Fibroblast of villous mesenchyme (primary cell): ENCODE measurements at regions not wholly inside any gene's neighbourhood (a gene's known extent, or its start where the extent isn't known, plus 50 kb on each side); places are given as distances from the start of the nearest gene placed in this dataset.
"Not testable (repeated sequence)": the region's sequence is repeated elsewhere in the genome, so short reads cannot be mapped to it uniquely, and the experiment has no call there.

Experiments
- DNase-seq: peaks from one replicate; pipeline ENCODE4 v3.0.0-alpha.2; 2010; ENCODE audit warnings: low read depth
- H3K4me3 ChIP-seq: 2 replicates; pipeline ENCODE4 v1.5.1; 2011; ENCODE audit warnings: low read depth, mild to moderate bottlenecking, low read length
- TF ChIP-seq, protein P1 (sequence below): IDR thresholded peaks from 2 replicates; pipeline ENCODE4 v1.5.1; 2012; ENCODE audit warnings: low read depth, mild to moderate bottlenecking, low read length; ENCODE audit not compliant: insufficient read depth

DNA sequence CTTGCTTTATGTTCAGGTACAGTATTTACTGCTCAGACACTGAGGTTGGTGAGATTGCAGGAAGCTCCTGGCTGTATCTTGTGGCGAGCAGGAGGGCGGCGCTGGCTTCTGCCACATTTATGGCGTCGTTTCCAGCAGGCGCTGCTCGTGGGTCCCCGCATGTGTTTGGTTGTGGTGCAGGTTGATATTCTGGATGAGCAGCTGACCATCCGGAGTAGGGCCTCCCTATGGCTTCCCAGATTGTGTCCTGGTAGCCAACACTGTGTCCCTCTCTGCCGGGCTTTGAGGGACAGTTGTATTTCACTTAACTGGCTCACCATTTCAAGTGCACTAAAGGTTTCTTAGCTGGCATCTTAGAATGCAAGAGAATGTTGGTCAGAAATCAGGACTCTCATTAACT, 386.5 kb upstream of the TPM1 start:
- TF ChIP-seq, protein P1, sequence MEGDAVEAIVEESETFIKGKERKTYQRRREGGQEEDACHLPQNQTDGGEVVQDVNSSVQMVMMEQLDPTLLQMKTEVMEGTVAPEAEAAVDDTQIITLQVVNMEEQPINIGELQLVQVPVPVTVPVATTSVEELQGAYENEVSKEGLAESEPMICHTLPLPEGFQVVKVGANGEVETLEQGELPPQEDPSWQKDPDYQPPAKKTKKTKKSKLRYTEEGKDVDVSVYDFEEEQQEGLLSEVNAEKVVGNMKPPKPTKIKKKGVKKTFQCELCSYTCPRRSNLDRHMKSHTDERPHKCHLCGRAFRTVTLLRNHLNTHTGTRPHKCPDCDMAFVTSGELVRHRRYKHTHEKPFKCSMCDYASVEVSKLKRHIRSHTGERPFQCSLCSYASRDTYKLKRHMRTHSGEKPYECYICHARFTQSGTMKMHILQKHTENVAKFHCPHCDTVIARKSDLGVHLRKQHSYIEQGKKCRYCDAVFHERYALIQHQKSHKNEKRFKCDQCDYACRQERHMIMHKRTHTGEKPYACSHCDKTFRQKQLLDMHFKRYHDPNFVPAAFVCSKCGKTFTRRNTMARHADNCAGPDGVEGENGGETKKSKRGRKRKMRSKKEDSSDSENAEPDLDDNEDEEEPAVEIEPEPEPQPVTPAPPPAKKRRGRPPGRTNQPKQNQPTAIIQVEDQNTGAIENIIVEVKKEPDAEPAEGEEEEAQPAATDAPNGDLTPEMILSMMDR, result no peak
- no peak for DNase-seq
- H3K4me3 ChIP-seq, result no peak overlapping the region

GRCh38 chr15:62657501-62657900, 385.0 kb upstream of the TPM1 start:
- H3K4me3 ChIP-seq, DNase-seq: not testable (repeated sequence)

- TF ChIP-seq, protein P1, result no peak
Observed at GRCh38 chr15:62658498-62658897, 384.0 kb upstream of the TPM1 start.

DNA sequence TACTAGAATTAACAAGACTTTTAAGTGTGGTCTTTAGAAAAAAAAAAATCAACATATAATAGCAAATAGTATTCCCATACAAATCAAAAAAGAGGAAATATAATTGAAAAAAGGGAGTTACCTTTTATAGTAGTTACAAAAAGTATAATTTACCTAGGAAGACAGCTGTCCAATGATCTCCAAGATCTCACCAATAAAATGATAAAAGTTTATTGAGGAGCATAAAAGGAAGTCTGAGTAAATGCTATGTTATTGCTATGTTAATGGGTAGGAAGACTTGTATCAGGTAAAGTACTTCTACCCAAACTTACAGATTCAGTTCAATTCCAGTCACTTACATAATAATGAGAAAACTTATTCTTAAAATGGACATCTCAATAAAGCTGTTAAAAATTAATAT, 379.0 kb upstream of the TPM1 start:
- TF ChIP-seq, protein P1, result no peak
- H3K4me3 ChIP-seq, result no peak overlapping the region
- DNase-seq, result no peak

More at GRCh38 chr15:62658498-62658897, 384.0 kb upstream of the TPM1 start:
- DNase-seq, result no peak
- no peak overlapping the region for H3K4me3 ChIP-seq

GRCh38 chr15:62665449-62665848, 377.1 kb upstream of the TPM1 start:
- no peak overlapping the region for H3K4me3 ChIP-seq
- peak; percentile 85 for DNase-seq
- TF ChIP-seq, protein P1, result no peak

GRCh38 chr15:62666046-62666445, 376.5 kb upstream of the TPM1 start:
- H3K4me3 ChIP-seq, result no peak overlapping the region
- TF ChIP-seq, protein P1, result no peak
- no peak for DNase-seq

- no peak overlapping the region for H3K4me3 ChIP-seq
- TF ChIP-seq, protein P1, result no peak
Observed at GRCh38 chr15:62672268-62672667, 370.3 kb upstream of the TPM1 start.

More at GRCh38 chr15:62672268-62672667, 370.3 kb upstream of the TPM1 start:
- peak; percentile 61 for DNase-seq
